Upper lobe of right lung (tissue), 1 donor: ENCODE measurements at regions not wholly inside any gene's neighbourhood (a gene's known extent, or its start where the extent isn't known, plus 50 kb on each side); places are given as distances from the start of the nearest gene placed in this dataset.

Source experiments
- ATAC-seq: fragments of 200-7000 bp; cut with Tn5 transposase; one replicate; pipeline ENCODE4 v1.9.1; 2020; ENCODE audit warnings: mild to moderate bottlenecking, moderate library complexity
- DNase-seq: peaks from one replicate; pipeline ENCODE4 v3.0.0-alpha.2; 2020
- H3K27ac ChIP-seq: fragments of 200-600 bp; one replicate; pipeline ENCODE4 v1.8.0; 2022
- H3K27me3 ChIP-seq: fragments of 200-600 bp; one replicate; pipeline ENCODE4 v1.8.0; 2022; ENCODE audit warnings: mild to moderate bottlenecking
- H3K36me3 ChIP-seq: fragments of 200-600 bp; one replicate; pipeline ENCODE4 v1.8.0; 2022
- H3K4me1 ChIP-seq: fragments of 200-600 bp; one replicate; pipeline ENCODE4 v1.8.0; 2022
- H3K4me3 ChIP-seq: fragments of 200-600 bp; one replicate; pipeline ENCODE4 v1.8.0; 2022; ENCODE audit warnings: mild to moderate bottlenecking
- H3K9me3 ChIP-seq: fragments of 200-600 bp; one replicate; pipeline ENCODE4 v1.8.0; 2022
- CTCF ChIP-seq: fragments of 200-600 bp; IDR thresholded peaks from one replicate; pipeline ENCODE4 v1.8.0; 2022; ENCODE audit warnings: antibody characterized with exemption
- intact Hi-C: fragments of 100-400 bp; cut with DNase I; formaldehyde crosslinking; loops from one replicate; pipeline ENCODE4 v1.11.0; 2022
- donor health status: DM: no; HTN: yes; CAD: no; lungs with severe emphysema.

DNA sequence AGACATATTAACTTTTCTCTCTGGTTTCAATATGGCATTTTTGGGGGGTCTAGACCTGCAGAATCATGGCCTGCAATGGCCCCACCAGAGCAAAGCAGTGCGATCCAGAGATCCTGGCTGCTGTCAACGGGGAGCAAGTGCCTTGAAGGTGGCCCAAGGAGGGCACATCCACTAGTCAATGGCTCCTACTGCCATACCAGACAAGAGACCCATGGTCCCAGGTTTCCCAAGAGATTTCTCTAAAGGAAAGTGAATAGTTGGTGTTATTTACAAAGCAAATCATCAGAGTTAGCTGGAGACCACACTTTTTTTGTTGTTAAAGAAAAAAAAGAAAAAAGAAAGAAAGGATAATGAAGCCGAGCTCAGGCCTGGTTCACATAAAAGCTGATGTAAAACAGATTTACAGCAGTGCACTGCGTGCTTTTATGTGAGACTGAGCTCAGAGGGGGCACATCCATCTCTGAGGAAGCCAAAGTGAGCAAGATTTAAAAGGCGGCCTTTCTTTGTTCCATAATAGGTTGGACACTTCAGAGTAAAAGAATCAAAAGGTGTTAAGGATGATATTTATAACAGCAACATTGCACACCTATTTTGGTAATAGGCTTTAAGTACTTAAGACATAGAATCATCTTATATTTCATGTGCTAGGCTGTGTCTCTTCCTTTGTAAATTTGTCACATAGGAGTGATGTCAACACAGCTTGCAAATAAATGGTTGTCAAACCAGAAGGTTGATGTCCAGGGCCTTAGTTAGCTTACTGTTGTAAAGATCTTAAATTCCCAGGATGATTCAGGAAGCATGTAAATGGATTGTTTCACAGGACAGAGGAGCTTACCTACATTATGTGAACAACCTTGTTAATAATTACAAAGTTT lies 201.3 kb upstream of the NTM start:
- ATAC-seq (no peak), DNase-seq (no peak)
- intact Hi-C loops = no loop called here
- no peak overlapping the region for H3K4me3 ChIP-seq
- no peak for TF ChIP-seq CTCF
- no peak overlapping the region for H3K27ac ChIP-seq
- no peaks in the 10 kb centered on the region for H3K9me3 ChIP-seq
- H3K4me1 ChIP-seq = no peaks in the 10 kb centered on the region
- H3K36me3 ChIP-seq = no peaks in the 10 kb centered on the region
- no peaks in the 10 kb centered on the region for H3K27me3 ChIP-seq

- no peak for DNase-seq
- Histone ChIP-seq H3K4me1 (no peaks in the 10 kb centered on the region), H3K9me3 (no peaks in the 10 kb centered on the region), H3K27ac (no peak overlapping the region), H3K4me3 (no peak overlapping the region), H3K36me3 (no peaks in the 10 kb centered on the region), H3K27me3 (no peaks in the 10 kb centered on the region)
- ATAC-seq = no peak
- TF ChIP-seq CTCF = no peak
- intact Hi-C loops = no loop called here
Observed at GRCh38 chr11:131172011-131172410, 198.4 kb upstream of the NTM start.

GRCh38 chr11:131178020-131178419 lies 192.4 kb upstream of the NTM start:
- DNase-seq (no peak), ATAC-seq (no peak)
- Histone ChIP-seq H3K27me3 (no peaks in the 10 kb centered on the region), H3K4me1 (no peaks in the 10 kb centered on the region), H3K36me3 (no peaks in the 10 kb centered on the region), H3K27ac (no peak overlapping the region), H3K4me3 (no peak overlapping the region), H3K9me3 (no peaks in the 10 kb centered on the region)
- intact Hi-C loops = no loop called here
- TF ChIP-seq CTCF = no peak

DNA sequence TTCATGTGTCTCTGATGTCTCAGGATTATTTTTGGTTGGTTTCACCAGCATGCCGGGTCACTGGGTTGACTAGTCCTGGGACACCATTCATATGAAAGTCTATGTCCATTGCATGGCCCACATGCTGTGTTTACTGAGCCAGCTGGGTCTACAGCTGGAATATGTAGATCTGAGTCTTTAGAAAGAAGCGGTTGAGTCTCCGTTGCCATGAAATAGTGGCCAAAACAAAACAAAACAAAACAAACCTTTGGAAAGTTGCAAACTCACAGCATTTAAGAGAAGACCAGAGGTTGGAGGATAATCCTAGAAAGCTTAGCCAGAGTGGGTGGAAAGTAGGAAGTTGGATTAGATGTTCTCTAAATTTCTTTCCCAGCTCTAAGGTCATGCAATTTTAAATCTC lies 191.8 kb upstream of the NTM start:
- Histone ChIP-seq H3K27me3 (no peaks in the 10 kb centered on the region), H3K4me3 (no peak overlapping the region), H3K4me1 (no peaks in the 10 kb centered on the region), H3K9me3 (no peaks in the 10 kb centered on the region), H3K36me3 (no peaks in the 10 kb centered on the region), H3K27ac (no peak overlapping the region)
- TF ChIP-seq CTCF = no peak
- ATAC-seq (no peak), DNase-seq (no peak)
- intact Hi-C loops = no loop called here

- ATAC-seq = no peak
Observed at GRCh38 chr11:131179836-131180235, 190.6 kb upstream of the NTM start.

More at GRCh38 chr11:131179836-131180235, 190.6 kb upstream of the NTM start:
- Histone ChIP-seq H3K36me3 (no peaks in the 10 kb centered on the region), H3K9me3 (no peaks in the 10 kb centered on the region), H3K4me3 (no peak overlapping the region), H3K27me3 (no peaks in the 10 kb centered on the region), H3K4me1 (no peaks in the 10 kb centered on the region), H3K27ac (no peak overlapping the region)
- intact Hi-C loops = no loop called here
- no peak for DNase-seq
- no peak for TF ChIP-seq CTCF
